Keratinocyte (primary cell): ENCODE measurements at regions not wholly inside any gene's neighbourhood (a gene's known extent, or its start where the extent isn't known, plus 50 kb on each side); places are given as distances from the start of the nearest gene placed in this dataset.

Experiments used
- DNase-seq: peaks from one replicate; pipeline ENCODE4 v3.0.0-alpha.2; 2011; ENCODE audit warnings: low read depth, missing footprints, low spot score
- FAIRE-seq: peaks from 2 replicates; lab custom pipeline; 2011; peaks lifted over from hg19 to GRCh38; lab: Jason Lieb, UNC
- H2AFZ ChIP-seq: 2 replicates; pipeline ENCODE4 v1.6.0; 2012; ENCODE audit warnings: low read length, control low read depth, inconsistent platforms; ENCODE audit not compliant: control insufficient read depth
- H3K27ac ChIP-seq: 2 replicates; pipeline ENCODE4 v1.5.1; 2011; ENCODE audit warnings: low read length; ENCODE audit not compliant: control insufficient read depth, insufficient read depth
- H3K27me3 ChIP-seq: 3 replicates; pipeline ENCODE4 v1.6.0; 2011; ENCODE audit warnings: low read length; ENCODE audit not compliant: control insufficient read depth, insufficient read depth; ENCODE audit errors: extremely low read depth
- H3K36me3 ChIP-seq, 2 experiments: 2 replicates in 1 of 2; 3 replicates in 1 of 2; pipeline ENCODE4 v1.5.1; 2011; ENCODE audit warnings: low read length in 2 of 2, mild to moderate bottlenecking in 1 of 2; ENCODE audit not compliant: control insufficient read depth in 2 of 2, insufficient read depth in 2 of 2; ENCODE audit errors: extremely low read depth in 1 of 2
- H3K4me1 ChIP-seq: 3 replicates; pipeline ENCODE4 v1.5.1; 2011; ENCODE audit warnings: low read length; ENCODE audit not compliant: control insufficient read depth, insufficient read depth; ENCODE audit errors: extremely low read depth
- H3K4me2 ChIP-seq: 3 replicates; pipeline ENCODE4 v1.6.0; 2011; ENCODE audit warnings: low read depth, low read length; ENCODE audit not compliant: control insufficient read depth, insufficient read depth; ENCODE audit errors: extremely low read depth
- H3K4me3 ChIP-seq, 3 experiments: fragments of 200-600 bp in 1 of 3; sonication (generic) in 1 of 3; 2 replicates in 2 of 3; 3 replicates in 1 of 3; pipeline ENCODE4 v1.5.1; 2011 to 2016; ENCODE audit warnings: low read length in 3 of 3, mild to moderate bottlenecking in 3 of 3, control low read depth in 2 of 3, inconsistent platforms in 1 of 3, low read depth in 1 of 3, mixed read lengths in 1 of 3, mixed run types in 1 of 3, moderate library complexity in 1 of 3; ENCODE audit not compliant: control insufficient read depth in 2 of 3, insufficient read depth in 2 of 3; ENCODE audit errors: extremely low read depth in 1 of 3
- H3K79me2 ChIP-seq: 2 replicates; pipeline ENCODE4 v1.6.0; 2012; ENCODE audit warnings: low read length; ENCODE audit not compliant: control insufficient read depth, insufficient read depth
- H3K9ac ChIP-seq: 3 replicates; pipeline ENCODE4 v1.6.0; 2011; ENCODE audit warnings: low read length; ENCODE audit not compliant: control insufficient read depth, insufficient read depth; ENCODE audit errors: extremely low read depth
- H3K9me1 ChIP-seq: 3 replicates; pipeline ENCODE4 v1.6.0; 2011; ENCODE audit warnings: low read length; ENCODE audit not compliant: control insufficient read depth, insufficient read depth; ENCODE audit errors: extremely low read depth
- H3K9me3 ChIP-seq: 2 replicates; pipeline ENCODE4 v1.5.1; 2012; ENCODE audit warnings: low read depth, low read length; ENCODE audit not compliant: control insufficient read depth
- H4K20me1 ChIP-seq: 3 replicates; pipeline ENCODE4 v1.6.0; 2011; ENCODE audit warnings: low read length; ENCODE audit not compliant: control insufficient read depth, insufficient read depth; ENCODE audit errors: extremely low read depth
- EZH2 ChIP-seq: IDR thresholded peaks from one replicate; pipeline ENCODE4 v1.6.1; 2012; ENCODE audit warnings: inconsistent platforms, mild to moderate bottlenecking, low read length, moderate library complexity
- dilution Hi-C: fragments of 300-500 bp; cut with MboI; formaldehyde crosslinking; loops from one replicate; pipeline ENCODE4 v1.7.0; 2020; ENCODE audit warnings: low sequenced_read_pairs; ENCODE audit not compliant: extremely low pct_ligation_motif_present
- TF ChIP-seq, protein P1 (sequence below), 3 experiments: IDR thresholded peaks in 1 of 3; conservative IDR thresholded peaks in 1 of 3; optimal IDR thresholded peaks in 1 of 3; 2 replicates in 2 of 3; 3 replicates in 1 of 3; pipeline versions ENCODE3 to v1.5.1; 2011; ENCODE audit warnings: low read length in 3 of 3, mild to moderate bottlenecking in 3 of 3, moderate library complexity in 2 of 3, control low read depth in 1 of 3, inconsistent platforms in 1 of 3; ENCODE audit not compliant: insufficient read depth in 2 of 3; ENCODE audit errors: extremely low read depth in 1 of 3

DNA sequence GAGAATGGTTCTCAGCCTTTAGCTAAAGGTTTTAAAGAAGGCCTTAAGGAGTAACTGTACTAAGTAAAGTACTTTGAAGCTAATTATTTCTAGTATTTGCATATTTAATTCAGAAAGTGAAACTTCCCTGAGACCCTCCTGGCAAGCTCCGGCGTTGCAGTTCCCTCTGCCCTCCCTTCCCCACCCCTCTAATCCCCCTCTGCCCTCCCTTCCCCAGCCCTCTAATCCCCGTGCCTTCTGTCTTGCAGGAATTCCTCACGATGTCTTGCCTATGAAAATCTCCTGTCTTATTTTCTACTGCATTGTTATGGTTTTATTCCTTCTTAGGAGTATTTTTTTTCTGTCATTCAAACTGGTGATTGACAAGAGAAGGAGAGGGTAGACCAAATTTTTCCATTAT, 236.9 kb downstream of the COL4A1 start:
- H3K36me3 ChIP-seq, result no peaks in the 10 kb centered on the region
- peak overlapping the region; percentile 22 for H3K9ac ChIP-seq
- H3K4me2 ChIP-seq, result peak overlapping the region; percentile 78
- H3K9me1 ChIP-seq, result no peaks in the 10 kb centered on the region
- DNase-seq, result no peak
- no peak for TF ChIP-seq EZH2
- TF ChIP-seq, protein P1, sequence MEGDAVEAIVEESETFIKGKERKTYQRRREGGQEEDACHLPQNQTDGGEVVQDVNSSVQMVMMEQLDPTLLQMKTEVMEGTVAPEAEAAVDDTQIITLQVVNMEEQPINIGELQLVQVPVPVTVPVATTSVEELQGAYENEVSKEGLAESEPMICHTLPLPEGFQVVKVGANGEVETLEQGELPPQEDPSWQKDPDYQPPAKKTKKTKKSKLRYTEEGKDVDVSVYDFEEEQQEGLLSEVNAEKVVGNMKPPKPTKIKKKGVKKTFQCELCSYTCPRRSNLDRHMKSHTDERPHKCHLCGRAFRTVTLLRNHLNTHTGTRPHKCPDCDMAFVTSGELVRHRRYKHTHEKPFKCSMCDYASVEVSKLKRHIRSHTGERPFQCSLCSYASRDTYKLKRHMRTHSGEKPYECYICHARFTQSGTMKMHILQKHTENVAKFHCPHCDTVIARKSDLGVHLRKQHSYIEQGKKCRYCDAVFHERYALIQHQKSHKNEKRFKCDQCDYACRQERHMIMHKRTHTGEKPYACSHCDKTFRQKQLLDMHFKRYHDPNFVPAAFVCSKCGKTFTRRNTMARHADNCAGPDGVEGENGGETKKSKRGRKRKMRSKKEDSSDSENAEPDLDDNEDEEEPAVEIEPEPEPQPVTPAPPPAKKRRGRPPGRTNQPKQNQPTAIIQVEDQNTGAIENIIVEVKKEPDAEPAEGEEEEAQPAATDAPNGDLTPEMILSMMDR (optimal IDR thresholded peaks at IDR 0.05 in 1 of 3, IDR thresholded peaks at IDR 0.05 in 1 of 3, conservative IDR thresholded peaks at IDR 0.05 in 1 of 3; ENCODE audit: extremely low read depth in 1 of 3, insufficient read depth in 2 of 3, low read length in 3 of 3), result no peak
- no peak overlapping the region for H2AFZ ChIP-seq
- FAIRE-seq, result no peak
- peak overlapping the region; percentile 91 for H3K27ac ChIP-seq
- no peaks in the 10 kb centered on the region for H3K79me2 ChIP-seq
- no peaks in the 10 kb centered on the region for H3K9me3 ChIP-seq
- H3K4me3 ChIP-seq, result no peak overlapping the region
- H3K27me3 ChIP-seq, result no peaks in the 10 kb centered on the region
- dilution Hi-C loops, result no loop called here
- peaks cover 18% of the 10 kb centered on the region for H3K4me1 ChIP-seq
- H4K20me1 ChIP-seq, result no peaks in the 10 kb centered on the region

DNA sequence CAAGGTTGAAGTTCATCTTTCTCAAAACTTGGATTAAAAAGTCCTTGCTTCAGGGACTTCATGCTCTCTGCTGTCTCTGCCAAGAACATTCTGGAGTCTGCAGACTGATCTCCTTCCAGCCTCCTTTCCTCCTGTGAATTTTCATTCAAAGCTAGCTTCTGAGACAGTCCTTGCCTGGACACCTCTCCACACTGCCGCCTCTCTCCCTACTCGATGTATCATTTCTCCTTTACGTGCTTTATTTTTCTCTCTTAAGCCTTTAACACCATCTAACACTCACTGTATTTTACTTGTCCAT, 238.8 kb downstream of the COL4A1 start:
- Histone ChIP-seq H3K27ac (no peak overlapping the region), H4K20me1 (no peaks in the 10 kb centered on the region), H3K36me3 (no peaks in the 10 kb centered on the region), H3K9me3 (no peaks in the 10 kb centered on the region), H3K9me1 (no peaks in the 10 kb centered on the region), H2AFZ (no peak overlapping the region), H3K27me3 (no peaks in the 10 kb centered on the region), H3K9ac (no peak overlapping the region), H3K79me2 (no peaks in the 10 kb centered on the region), H3K4me3 (no peak overlapping the region), H3K4me1 (peaks cover 18% of the 10 kb centered on the region), H3K4me2 (no peak overlapping the region)
- TF ChIP-seq, protein P1 (optimal IDR thresholded peaks at IDR 0.05 in 1 of 3, IDR thresholded peaks at IDR 0.05 in 1 of 3, conservative IDR thresholded peaks at IDR 0.05 in 1 of 3; ENCODE audit: extremely low read depth in 1 of 3, insufficient read depth in 2 of 3, low read length in 3 of 3), result no peak
- no peak for TF ChIP-seq EZH2
- dilution Hi-C loops, result no loop called here
- FAIRE-seq (peak; percentile 23), DNase-seq (no peak)
